HG03520 (cell line): ENCODE measurements at regions not wholly inside any gene's neighbourhood (a gene's known extent, or its start where the extent isn't known, plus 50 kb on each side); places are given as distances from the start of the nearest gene placed in this dataset.

ENCODE experiments used
- ATAC-seq: cut with Tn5 transposase; IDR thresholded peaks from one replicate; pipeline ENCODE4 v1.9.1; 2021; ENCODE audit warnings: mild to moderate bottlenecking, moderate library complexity; ENCODE audit not compliant: unreplicated experiment

DNA sequence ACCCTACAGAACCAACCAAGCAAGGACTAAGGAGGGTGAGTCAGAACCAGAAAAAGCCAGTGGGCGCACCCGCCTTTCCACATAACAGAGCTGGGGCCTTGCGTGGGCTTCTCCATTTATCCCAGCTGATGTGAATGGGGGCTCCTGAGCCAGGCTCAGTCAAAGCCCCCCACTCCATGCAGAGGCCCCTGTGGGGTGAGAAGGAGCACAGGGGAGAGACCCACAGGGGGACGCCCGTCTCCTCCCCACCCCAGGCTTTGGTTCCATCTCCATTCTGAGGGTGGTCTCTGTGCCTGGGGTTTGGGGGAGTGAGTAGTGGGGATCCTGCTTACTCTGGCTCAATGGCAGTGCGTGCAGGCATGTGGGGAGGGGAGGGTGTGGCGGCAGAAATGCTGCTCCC lies 210.1 kb upstream of the TNRC6C start:
- no peak for ATAC-seq

DNA sequence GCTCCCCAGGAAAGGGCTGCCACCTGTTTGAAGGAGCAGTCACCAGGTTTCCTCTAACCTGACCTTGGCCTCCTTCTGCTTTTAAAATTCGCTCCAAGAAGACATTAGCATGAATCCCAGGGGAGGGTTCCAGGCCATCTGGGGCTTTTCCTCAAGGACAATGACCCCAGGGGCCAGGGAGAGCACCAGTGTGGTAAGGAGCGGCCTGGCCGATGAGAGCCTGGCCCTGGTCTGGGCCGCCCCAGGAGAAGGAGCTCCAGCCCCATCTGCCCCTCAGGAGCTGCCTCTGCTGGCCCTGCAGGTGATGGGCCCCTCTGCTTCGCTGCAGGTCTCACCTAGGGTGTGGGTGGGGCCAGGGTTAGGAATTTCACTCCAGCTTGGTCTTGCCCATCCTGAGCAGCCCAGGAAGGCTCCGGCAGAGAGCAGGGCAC lies 209.2 kb upstream of the TNRC6C start:
- ATAC-seq, result no peak

DNA sequence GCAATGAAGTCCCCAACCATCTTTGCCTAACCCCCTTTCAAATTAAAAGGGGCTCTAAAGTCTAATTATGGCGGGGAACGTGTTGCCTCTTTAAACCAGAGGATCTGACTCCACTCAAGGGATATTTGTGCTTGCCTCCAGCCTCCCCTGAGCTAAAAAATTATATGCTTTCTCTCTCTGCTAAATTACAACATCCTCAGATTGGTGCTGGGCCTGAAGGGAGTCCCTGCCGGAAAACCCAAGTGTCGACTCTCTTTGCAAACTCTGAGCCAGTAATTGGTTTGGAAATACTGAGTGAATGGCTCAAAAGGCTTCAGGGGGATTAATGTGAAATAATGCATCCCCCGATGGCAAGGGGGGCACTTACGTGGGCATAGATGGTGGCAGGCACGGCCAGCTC lies 208.5 kb upstream of the TNRC6C start:
- no peak for ATAC-seq

DNA sequence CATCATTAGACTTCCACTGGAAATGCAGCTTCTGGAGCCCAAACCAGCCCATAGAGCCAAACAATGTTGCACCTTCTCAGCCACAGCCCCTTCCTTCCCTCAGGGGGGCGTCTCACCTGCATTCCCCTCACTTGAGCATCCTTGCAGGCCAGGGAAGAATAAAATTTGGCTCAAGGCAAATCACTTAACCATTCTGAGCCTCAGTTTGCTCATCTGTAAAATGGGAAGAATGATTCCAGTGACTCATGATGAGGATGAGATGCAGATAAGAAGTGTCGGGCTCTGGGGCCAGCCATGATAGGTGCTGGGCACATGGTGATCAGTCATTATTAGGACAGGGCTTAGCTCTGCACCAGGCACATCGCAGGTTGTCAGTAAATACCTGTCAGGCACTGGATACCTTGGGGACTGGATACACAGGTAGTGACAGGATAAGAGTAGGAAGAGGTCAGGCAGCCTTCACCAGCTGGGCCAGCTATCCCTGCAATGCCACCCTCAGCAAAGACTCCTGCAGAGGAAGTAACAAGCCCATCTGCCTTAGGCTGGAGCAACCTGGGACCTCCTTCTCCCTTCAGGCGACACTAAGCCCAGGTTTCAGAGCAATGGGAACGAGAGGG lies 208.0 kb upstream of the TNRC6C start:
- ATAC-seq, result no peak

DNA sequence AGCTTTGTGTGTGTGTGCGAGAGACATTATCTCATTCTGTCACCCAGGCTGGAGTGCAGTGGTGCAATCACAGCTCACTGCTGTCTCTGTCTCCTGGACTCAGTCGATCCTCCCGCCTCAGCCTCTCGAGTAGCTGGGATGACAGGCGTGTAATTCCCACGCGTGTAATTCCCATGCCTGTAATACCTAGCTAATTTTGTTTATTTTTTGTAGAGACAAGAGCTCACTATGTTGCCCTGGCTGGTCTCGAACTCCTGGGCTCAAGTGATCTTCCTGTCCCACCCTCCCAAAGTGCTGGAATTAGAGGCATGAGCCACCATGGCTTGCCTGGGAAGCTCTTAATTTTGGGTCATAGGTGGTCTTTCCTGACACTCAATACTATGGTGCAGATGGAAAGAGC lies 205.3 kb upstream of the TNRC6C start:
- no peak for ATAC-seq

DNA sequence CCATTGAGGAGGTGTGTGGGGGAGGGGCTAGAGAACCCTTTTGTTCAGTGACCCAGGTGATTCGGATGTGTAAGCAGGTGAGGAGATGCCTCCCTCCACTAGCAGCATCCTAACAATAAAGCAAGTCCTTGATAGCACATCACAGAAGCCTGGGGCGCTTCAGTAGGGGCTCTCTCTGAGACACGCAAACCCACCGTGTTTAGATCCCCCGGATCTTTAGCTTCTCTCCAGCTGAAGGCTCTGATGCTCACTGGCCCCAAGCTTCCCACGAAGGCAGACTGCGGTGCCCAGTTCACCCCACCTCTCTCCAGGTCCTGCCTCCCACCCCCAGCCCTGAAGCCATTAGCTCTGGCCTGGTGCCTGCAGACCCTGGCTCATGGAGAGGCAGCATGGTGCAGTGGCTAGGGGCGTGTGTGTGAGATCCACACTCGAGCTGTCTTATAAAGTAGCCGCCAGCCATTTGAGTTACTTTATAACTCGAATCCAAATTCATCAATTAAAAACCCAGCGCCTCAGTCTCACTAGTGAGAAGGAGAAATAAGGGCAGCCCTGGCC lies 204.7 kb upstream of the TNRC6C start:
- ATAC-seq, result no peak

DNA sequence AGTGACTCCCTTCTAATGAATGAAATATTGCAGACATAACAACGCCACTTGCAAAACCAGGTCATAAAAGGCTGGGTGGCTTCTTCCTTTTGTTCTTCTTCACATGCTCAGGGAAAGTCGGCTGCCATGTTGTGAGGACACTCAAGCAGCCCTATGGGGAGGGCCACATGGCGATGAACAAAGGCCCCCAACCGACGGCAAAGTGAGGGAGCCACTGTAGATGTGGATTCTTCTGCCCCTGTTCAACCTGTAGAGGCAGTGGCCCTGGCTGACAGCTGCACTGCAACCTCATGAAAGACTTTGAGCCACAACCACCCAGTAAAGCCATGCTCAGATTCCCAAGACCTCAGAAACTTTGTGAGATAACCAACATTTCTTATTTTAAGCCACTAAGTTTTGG lies 203.5 kb upstream of the TNRC6C start:
- ATAC-seq, result no peak

DNA sequence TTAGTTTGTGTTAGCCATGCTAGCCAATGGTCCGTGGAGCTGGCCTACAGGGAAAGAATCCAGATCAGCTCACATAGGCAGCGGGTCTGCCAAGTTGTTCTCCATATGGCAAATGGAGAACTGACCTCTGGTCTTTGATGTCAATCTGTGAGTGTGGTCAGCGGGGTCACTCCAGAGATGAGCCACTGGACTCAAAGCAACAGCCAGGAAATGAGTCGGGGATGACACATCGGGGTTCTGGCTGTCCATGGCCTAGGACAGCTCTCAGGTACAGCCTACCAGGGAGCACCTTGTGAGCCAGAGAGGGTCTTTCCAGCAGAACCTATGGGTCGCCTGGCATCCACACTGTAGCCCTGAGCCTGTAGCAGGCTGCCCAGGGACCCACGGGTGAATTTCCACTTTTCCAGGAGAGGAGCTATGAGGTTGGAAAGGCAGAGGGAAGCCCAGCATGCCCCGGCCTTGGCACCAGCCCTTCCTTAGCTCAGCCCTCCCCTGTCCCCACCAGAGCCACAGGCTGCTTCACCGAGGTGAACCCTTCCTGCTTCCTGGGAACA lies 203.0 kb upstream of the TNRC6C start:
- no peak for ATAC-seq

DNA sequence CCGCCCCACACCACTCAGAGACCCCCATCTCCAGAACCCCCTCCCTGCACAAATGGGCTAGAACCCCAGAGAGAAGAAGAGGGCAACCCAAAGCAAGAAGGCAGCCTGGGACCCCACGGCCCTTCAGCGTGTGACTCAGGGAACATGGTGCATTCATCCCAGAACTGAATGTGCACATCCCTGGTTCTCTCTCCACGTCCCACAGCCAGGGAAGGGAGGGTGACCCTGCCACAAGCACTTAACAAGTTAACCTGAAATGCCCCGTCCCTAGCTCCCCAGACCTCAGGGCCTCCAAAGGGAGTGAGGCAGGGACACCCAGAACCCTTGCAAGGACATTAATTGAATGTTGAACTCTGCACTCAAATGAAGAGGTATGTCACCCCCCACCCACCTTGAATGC lies 202.5 kb upstream of the TNRC6C start:
- no peak for ATAC-seq

DNA sequence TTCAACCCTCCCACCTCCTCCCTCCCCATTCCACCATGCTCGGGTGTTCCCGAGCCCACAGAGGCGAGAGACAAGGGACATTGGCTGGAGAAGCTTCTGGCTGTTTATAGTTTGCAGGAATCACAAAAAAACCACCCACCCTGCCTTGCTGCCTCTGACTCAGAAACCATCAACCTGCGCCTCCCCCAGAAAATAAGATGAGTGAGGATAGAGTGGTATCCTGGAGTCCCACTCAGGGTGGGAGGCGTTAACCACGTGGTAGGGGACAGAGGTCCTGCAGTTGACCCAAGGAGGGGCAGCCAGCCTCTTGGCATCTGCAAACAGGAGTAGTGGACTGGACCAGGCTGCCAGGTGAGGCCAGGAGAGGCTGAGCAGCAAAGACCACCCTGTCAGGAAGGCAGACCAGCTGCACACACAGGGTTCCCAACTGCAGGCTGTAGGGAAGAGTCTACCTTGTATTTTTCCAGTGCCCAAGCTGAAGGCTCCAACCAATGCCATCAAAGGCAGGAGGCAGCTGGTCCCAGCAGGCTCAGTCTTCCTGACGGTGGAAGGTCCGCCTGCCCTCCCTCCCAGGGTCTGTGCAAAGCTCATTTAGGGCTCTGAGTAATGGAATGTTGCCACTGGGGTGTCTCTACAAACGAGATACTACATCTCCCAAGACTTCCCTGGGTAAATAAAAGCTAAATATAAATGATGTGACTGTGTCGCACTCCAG lies 201.5 kb upstream of the TNRC6C start:
- no peak for ATAC-seq

DNA sequence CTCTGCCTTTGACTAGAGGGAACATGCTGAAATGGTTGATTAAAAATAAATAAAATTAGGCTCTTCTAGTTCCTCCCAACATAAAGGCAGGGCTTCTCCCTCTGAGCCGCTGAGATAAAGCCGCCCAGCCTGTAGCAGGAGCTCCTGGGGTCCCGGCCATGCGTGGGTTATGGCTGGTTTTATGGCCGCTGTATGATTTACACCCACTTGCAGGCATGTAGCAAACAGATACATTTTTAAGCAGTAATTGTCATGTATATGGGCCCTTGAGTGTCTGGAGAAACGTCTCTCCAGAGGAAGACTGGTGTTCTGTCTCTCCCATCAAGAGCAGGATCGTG lies 201.0 kb upstream of the TNRC6C start:
- no peak for ATAC-seq

DNA sequence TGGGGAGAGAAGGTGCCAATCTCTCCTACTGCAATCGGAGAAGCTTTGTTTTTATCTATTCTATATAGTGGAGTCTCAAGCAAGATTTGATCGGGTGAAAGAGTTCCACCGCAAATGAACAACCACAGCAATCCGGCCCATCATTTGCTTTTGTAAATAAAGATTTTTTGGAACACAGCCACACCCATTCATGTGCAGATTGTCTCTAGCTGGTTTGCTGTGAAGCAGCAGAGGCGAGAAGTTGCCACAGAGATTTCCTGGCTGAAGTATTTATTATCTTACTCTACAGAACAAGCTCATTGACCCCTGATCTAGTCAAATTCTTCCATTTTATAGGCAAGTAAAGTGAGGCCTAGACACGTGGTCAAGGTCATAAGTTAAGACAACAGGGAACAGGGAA lies 195.5 kb upstream of the TNRC6C start:
- no peak for ATAC-seq

DNA sequence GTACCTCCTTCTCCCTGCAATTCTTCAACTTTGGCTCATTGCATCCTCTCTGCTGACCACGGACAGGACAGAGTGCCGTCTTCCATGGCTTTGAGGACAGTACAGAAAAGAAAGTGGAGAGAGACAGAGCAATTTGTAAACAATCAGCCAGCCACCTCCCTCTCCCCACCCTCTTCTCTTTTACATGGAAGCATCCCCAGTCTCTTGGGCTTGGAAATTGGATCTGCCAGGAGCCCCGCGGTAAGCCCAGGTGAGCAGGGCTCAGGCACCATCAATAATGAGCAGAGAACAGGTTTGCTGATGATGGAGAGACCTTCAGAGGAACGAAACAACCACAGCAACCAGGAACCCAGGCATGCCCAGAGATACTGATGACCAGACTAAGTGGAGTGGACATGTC lies 194.9 kb upstream of the TNRC6C start:
- no peak for ATAC-seq

DNA sequence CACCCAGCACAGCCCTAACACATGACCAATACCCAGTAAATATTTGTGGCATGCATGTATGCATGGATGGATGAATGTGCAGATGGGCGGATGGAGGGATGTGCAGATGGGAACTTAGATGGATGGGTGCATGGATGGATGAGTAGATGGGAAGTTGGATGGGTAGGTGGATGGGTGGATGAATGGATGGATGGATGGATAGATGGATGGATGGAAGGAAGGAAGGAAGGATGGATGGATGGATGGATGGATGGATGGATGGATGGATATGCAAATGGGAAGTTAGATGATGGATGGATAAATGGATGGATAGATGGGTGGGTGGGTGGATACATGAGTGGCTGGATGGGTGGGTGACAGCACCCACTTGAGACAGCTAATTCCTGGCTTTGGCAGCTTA lies 193.2 kb upstream of the TNRC6C start:
- ATAC-seq, result no peak

DNA sequence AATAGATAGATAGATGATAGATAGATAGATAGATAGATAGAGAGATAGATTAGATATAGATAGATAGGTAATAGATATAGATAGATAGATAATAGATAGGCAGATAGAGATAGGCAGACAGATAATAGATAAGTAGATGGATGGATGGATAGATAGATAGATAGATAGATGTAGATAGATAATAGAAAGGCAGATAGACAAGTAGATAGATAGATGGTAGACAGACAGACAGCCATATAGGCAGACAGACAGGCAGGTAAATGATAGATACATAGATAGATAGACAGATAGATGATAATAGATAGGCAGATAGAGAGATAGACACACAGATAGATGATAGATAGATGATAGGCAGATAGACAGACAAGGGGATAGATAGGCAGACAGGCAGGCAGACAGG lies 191.4 kb upstream of the TNRC6C start:
- no peak for ATAC-seq

DNA sequence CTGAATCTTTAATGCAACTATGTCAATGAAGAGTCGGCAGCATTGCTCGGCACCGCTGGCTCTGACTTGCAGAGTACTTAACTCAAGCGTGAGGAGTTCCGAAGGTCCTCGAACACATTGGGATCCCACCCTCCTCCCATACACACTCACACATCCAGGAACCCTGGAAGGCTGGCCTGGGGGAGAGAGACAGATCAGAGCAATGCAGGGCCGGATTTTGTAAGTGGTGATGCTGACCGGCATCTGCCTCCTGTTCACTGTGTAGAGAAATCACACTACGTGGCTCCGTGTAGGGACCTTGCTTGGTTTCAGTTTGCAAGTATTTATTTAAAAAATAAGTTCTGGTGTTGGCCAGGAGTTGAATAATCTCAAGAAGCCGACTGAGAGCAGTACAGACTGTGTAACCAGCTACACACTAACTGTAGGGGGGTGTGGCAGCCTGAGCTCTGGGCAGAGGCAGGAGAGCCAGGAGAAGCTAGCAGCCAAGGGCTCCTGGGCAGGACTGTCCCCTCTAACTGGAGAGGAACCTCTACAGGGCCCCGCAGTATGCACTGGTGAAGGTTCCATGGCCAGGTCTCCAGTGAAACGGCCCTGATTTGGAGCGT lies 190.2 kb upstream of the TNRC6C start:
- ATAC-seq, result no peak

DNA sequence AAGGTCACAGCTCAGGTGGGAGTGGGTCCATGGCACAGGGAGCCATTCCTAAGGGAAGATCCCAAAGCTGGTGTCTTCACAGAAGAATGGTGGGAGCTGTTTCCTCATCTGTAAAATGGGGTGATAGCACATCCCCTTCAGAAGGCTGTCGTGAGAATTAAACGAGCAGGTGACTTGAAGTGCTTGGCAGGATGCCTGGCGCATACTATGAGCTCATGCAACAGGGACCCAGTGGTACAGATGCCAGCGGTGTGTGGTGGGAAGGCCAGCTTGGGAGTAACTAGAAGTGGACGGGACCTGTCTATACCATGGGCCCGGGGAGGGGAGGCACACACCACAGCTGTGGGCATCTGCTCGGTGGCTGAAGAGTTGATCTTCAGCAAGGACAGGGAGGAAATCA lies 189.3 kb upstream of the TNRC6C start:
- no peak for ATAC-seq

DNA sequence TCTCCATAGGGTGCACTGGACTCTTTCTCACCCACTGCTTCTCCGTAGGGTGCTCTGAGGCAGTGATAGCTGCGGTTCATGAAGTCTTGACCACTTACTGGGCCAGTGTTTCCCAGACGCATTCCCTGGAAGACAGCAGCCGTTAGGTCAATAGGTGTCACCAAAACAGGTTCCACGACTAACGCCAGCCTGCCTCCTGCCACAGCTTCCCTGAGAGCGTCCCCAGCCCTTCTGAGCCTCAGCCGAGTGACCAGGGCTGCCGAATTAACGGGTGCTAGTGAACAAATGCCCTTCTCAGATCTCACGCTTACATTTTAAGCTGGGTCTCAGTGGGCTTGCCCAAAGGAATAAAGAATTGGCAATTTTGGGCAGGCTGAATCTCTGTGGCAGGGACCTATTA lies 188.7 kb upstream of the TNRC6C start:
- no peak for ATAC-seq

DNA sequence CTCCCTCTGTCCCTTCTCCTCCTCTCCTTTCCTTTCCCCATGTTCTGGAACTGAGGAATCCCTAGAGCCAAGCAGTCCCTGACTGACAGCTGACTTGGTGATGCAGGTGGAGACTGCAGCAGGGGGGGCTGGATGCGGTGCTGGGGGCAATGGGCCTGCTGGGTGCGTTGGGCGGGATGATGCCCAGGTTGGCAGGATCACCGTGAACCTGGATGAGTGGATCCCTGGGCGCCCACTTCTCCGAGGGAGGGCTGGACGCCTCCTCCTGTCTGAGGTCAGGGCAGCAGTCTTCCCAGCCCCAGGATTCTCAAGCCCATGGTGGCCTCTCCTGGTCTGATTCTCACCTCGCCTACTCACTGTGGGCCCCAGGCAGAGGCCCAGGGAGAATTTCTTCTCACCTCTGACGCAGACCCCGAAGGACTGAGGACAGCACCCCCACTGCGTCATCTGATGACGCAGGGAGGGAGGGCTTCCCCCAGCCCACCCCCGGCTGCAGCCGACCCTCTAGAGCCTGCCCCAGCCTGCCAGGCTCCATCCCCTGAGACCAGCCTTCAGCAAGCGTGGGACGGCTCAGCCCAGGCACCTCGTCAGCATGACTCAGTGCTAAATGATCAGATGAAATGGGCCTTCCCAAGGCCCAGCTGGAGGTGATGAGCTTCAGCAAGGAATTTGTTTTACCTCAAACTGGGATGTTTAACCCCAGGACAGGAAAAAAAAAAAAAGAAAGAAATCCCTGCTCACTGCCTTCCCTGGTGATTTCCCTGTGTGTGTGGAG lies 188.0 kb upstream of the TNRC6C start:
- no peak for ATAC-seq

DNA sequence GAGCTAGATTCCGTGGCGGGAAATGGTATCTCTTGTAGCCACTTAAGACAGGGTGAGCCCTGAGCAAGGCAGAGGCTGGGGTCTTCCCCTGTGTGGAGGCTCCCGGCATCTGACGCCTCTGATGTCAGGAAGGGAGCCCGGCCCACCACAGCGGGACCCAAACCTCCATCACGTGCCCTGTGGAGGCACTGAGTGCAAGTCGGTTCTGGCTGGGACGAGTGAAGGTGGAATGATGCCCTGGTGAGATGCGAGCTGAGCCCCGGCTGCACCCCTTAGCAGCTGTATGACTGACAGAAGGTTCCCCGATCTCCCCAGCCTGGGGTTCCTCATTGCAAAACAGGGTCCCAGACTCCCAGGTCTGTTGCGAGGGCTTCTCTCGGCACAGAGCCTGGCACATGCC lies 187.4 kb upstream of the TNRC6C start:
- no peak for ATAC-seq

DNA sequence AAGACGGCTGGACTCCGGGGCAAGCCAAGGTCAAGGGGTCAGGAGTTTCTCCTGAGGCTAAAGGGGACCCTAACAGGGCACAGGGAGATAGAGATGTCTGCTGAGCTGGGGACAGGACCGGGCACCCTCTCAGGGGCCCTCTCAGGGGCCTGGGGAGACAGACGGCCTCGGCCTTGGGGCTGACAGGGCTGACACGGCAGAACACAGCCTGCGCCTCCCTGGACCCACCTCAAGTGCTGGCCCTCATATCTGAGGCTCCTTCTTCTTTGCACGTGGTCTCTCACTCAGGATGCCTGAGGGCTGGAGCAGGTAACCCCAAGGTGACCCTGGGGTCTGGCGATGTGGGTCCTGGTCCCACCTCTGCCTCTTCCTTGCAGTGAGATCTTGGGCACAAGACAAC lies 186.9 kb upstream of the TNRC6C start:
- ATAC-seq, result no peak
